CD14-positive monocyte (primary cell): ENCODE measurements at regions not wholly inside any gene's neighbourhood (a gene's known extent, or its start where the extent isn't known, plus 50 kb on each side); places are given as distances from the start of the nearest gene placed in this dataset.

Source experiments
- DNase-seq, 3 donors: peaks; one replicate each; pipeline ENCODE4 v3.0.0-alpha.2; 2011 to 2022
- H2AFZ ChIP-seq: 2 replicates; pipeline ENCODE4 v1.6.0; 2012; ENCODE audit warnings: mild to moderate bottlenecking, low read depth, low read length, inconsistent platforms; ENCODE audit not compliant: insufficient read depth, poor library complexity, severe bottlenecking
- H3K27ac ChIP-seq, 2 donors: 1 replicate in 1 of 2; 2 replicates in 1 of 2; pipeline ENCODE4 v1.5.1; 2012 to 2013; ENCODE audit warnings: low read length in 2 of 2, control low read depth in 1 of 2, inconsistent platforms in 1 of 2, low read depth in 1 of 2, mild to moderate bottlenecking in 1 of 2
- H3K27me3 ChIP-seq, 2 donors: one replicate each; pipeline versions ENCODE4 v1.6.0 to v1.6.1; 2011 to 2013; ENCODE audit warnings: low read length in 2 of 2; ENCODE audit not compliant: control insufficient read depth in 2 of 2, insufficient read depth in 2 of 2
- H3K36me3 ChIP-seq, 2 donors: replicated peaks in 1 of 2; 1 replicate in 1 of 2; 2 replicates in 1 of 2; pipeline versions ENCODE4 v1.5.1 to v1.6.1; 2012 to 2013; ENCODE audit warnings: low read length in 2 of 2, control low read depth in 1 of 2, inconsistent platforms in 1 of 2, mild to moderate bottlenecking in 1 of 2; ENCODE audit not compliant: insufficient read depth in 2 of 2, control insufficient read depth in 1 of 2
- H3K4me1 ChIP-seq, 2 donors: 1 replicate in 1 of 2; 2 replicates in 1 of 2; pipeline versions ENCODE4 v1.5.1 to v1.6.1; 2012 to 2013; ENCODE audit warnings: low read length in 2 of 2, control low read depth in 1 of 2, inconsistent platforms in 1 of 2, mild to moderate bottlenecking in 1 of 2, moderate library complexity in 1 of 2; ENCODE audit not compliant: insufficient read depth in 2 of 2, control insufficient read depth in 1 of 2
- H3K4me2 ChIP-seq: replicated peaks from 2 replicates; pipeline ENCODE3; 2012; ENCODE audit warnings: low read length, moderate library complexity, mild to moderate bottlenecking; ENCODE audit not compliant: poor library complexity, severe bottlenecking; ENCODE audit errors: extremely low read depth
- H3K4me3 ChIP-seq, 3 experiments: fragments of 200-600 bp in 1 of 3; sonication (generic) in 1 of 3; replicated peaks in 1 of 3; 1 replicate in 2 of 3; 2 replicates in 1 of 3; pipeline ENCODE4 v1.5.1; 2011 to 2013; ENCODE audit warnings: low read length in 3 of 3, mild to moderate bottlenecking in 3 of 3, control low read depth in 2 of 3, low read depth in 2 of 3, inconsistent platforms in 1 of 3, moderate library complexity in 1 of 3
- H3K79me2 ChIP-seq: 2 replicates; pipeline ENCODE4 v1.6.0; 2012; ENCODE audit warnings: mild to moderate bottlenecking, control low read depth, inconsistent platforms, low read length, moderate library complexity; ENCODE audit not compliant: insufficient read depth
- H3K9ac ChIP-seq: 2 replicates; pipeline ENCODE4 v1.6.0; 2017; ENCODE audit warnings: low read length, mild to moderate bottlenecking; ENCODE audit not compliant: insufficient read depth, poor library complexity, severe bottlenecking
- H3K9me3 ChIP-seq, 2 donors: replicated peaks in 1 of 2; 1 replicate in 1 of 2; 2 replicates in 1 of 2; pipeline versions ENCODE4 v1.5.1 to v1.6.1; 2012 to 2013; ENCODE audit warnings: low read length in 2 of 2, control low read depth in 1 of 2; ENCODE audit not compliant: control insufficient read depth in 1 of 2, insufficient read depth in 1 of 2
- H4K20me1 ChIP-seq: 2 replicates; pipeline ENCODE4 v1.6.0; 2012; ENCODE audit warnings: mild to moderate bottlenecking, low read length, control low read depth, moderate library complexity; ENCODE audit not compliant: insufficient read depth
- H3K27ac Mint-ChIP-seq, 7 donors: one replicate each; pipeline ENCODE4 v1.8.0; 2020; ENCODE audit warnings: mild to moderate bottlenecking in 7 of 7, mixed read lengths in 7 of 7, moderate library complexity in 6 of 7, inconsistent platforms in 2 of 7
- H3K27me3 Mint-ChIP-seq, 3 donors: one replicate each; pipeline ENCODE4 v1.8.0; 2021 to 2022; ENCODE audit warnings: low read depth in 3 of 3, mild to moderate bottlenecking in 3 of 3, mixed read lengths in 3 of 3, moderate library complexity in 3 of 3, inconsistent platforms in 1 of 3
- H3K36me3 Mint-ChIP-seq, 2 donors: one replicate each; pipeline ENCODE4 v1.8.0; 2020; ENCODE audit warnings: mixed read lengths in 2 of 2, inconsistent platforms in 1 of 2, mild to moderate bottlenecking in 1 of 2
- H3K4me1 Mint-ChIP-seq: one replicate; pipeline ENCODE4 v1.8.0; 2020; ENCODE audit warnings: mild to moderate bottlenecking, mixed read lengths
- H3K4me3 Mint-ChIP-seq, 2 donors: one replicate each; pipeline ENCODE4 v1.8.0; 2020; ENCODE audit warnings: mild to moderate bottlenecking in 2 of 2, mixed read lengths in 2 of 2, moderate library complexity in 1 of 2
- H3K9me3 Mint-ChIP-seq, 7 donors: one replicate each; pipeline ENCODE4 v1.8.0; 2020 to 2022; ENCODE audit warnings: mixed read lengths in 7 of 7, mild to moderate bottlenecking in 6 of 7, moderate library complexity in 6 of 7, inconsistent platforms in 2 of 7
- WGBS: methylation state at CpG from one replicate; pipeline ENCODE4 v1.1.5; 2013; ENCODE audit warnings: missing lambda C conversion rate; ENCODE audit not compliant: insufficient coverage; 5-methylcytosine and 5-hydroxymethylcytosine counted together
- intact Hi-C, 2 donors: fragments of 100-400 bp; cut with micrococcal nuclease; formaldehyde crosslinking; loops; one replicate each; pipeline versions ENCODE4 v1.15.0 to v1.15.1; 2023
- TF ChIP-seq, protein P1 (sequence below): fragments of 200-600 bp; IDR thresholded peaks from one replicate; pipeline ENCODE4 v1.8.0; 2022; ENCODE audit warnings: antibody characterized with exemption, mild to moderate bottlenecking

DNA sequence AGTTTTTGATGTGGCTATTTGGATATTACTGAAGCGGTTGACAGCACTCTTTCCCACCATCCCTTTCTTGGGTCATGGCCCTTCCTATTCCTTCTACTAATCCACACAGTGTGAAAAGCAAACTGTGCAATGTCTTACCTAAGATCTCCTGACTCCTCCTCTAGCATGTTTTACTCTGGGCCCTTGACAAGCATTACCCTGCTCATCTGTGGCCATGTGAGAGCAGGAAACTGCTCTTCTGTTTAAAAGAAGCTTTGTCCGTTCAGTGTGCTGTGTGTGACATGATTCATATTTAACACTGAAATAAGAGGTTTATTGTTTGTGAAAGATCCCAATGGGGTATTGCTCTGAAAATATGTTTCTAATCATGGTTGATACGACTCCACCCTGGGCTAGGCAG is 1022.5 kb downstream of the AACS start:
- no peak overlapping the region for H3K4me3 ChIP-seq
- intact Hi-C loops, result no loop called here
- H3K27me3 Mint-ChIP-seq, result no peaks in the 10 kb centered on the region
- H4K20me1 ChIP-seq, result no peaks in the 10 kb centered on the region
- H3K36me3 ChIP-seq, result no peaks in the 10 kb centered on the region
- 85% methylated on average over 2 of the region's 3 CpGs for WGBS
- H3K4me1 Mint-ChIP-seq, result no peaks in the 10 kb centered on the region
- no peak for DNase-seq
- TF ChIP-seq, protein P1, sequence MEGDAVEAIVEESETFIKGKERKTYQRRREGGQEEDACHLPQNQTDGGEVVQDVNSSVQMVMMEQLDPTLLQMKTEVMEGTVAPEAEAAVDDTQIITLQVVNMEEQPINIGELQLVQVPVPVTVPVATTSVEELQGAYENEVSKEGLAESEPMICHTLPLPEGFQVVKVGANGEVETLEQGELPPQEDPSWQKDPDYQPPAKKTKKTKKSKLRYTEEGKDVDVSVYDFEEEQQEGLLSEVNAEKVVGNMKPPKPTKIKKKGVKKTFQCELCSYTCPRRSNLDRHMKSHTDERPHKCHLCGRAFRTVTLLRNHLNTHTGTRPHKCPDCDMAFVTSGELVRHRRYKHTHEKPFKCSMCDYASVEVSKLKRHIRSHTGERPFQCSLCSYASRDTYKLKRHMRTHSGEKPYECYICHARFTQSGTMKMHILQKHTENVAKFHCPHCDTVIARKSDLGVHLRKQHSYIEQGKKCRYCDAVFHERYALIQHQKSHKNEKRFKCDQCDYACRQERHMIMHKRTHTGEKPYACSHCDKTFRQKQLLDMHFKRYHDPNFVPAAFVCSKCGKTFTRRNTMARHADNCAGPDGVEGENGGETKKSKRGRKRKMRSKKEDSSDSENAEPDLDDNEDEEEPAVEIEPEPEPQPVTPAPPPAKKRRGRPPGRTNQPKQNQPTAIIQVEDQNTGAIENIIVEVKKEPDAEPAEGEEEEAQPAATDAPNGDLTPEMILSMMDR, result no peak
- no peaks in the 10 kb centered on the region for H3K36me3 Mint-ChIP-seq
- no peaks in the 10 kb centered on the region for H3K27me3 ChIP-seq
- H3K4me2 ChIP-seq, result no peak overlapping the region
- no peaks in the 10 kb centered on the region for H3K4me1 ChIP-seq
- H2AFZ ChIP-seq, result no peak overlapping the region
- no peak overlapping the region for H3K9ac ChIP-seq
- H3K4me3 Mint-ChIP-seq, result no peak overlapping the region
- no peak overlapping the region for H3K27ac Mint-ChIP-seq
- H3K79me2 ChIP-seq, result no peaks in the 10 kb centered on the region
- H3K27ac ChIP-seq, result no peak overlapping the region
- H3K9me3 Mint-ChIP-seq, result peaks cover 2 to 10% (median 6%) of the 10 kb centered on the region in 7 donors
- H3K9me3 ChIP-seq, result peaks cover 5 to 10% of the 10 kb centered on the region in 2 donors

DNA sequence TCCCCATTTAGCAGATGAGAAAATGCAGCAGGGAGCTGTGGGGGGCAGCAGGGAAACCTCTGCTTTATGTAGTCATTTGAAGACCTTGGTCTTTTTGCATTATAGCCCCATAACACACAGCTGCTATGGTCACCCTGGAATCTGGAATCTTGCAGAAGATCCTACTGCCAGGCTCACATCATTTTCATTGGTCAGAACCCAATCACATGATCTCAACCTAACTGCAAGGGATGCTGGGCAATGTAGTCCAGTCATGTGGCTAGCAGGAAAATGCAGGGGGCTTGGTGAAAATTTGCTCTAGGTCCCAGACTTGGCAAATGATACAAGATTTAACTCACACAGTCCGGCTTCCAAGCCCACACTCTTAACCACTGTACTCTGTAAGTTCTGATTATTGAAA is 1028.7 kb downstream of the AACS start:
- H3K27ac Mint-ChIP-seq, result peak overlapping the region in 1 of 7 donors; percentile 15
- no peak overlapping the region for H3K27ac ChIP-seq
- no peak overlapping the region for H2AFZ ChIP-seq
- no peaks in the 10 kb centered on the region for H3K36me3 Mint-ChIP-seq
- no peaks in the 10 kb centered on the region for H3K4me1 ChIP-seq
- peaks cover 2 to 12% (median 3%) of the 10 kb centered on the region in 7 donors for H3K9me3 Mint-ChIP-seq
- H4K20me1 ChIP-seq, result no peaks in the 10 kb centered on the region
- H3K4me2 ChIP-seq, result no peak overlapping the region
- H3K79me2 ChIP-seq, result no peaks in the 10 kb centered on the region
- no peak overlapping the region for H3K4me3 Mint-ChIP-seq
- no peaks in the 10 kb centered on the region for H3K27me3 Mint-ChIP-seq
- no peaks in the 10 kb centered on the region for H3K4me1 Mint-ChIP-seq
- DNase-seq, result no peak
- TF ChIP-seq, protein P1, result no peak
- no peak overlapping the region for H3K4me3 ChIP-seq
- H3K27me3 ChIP-seq, result no peaks in the 10 kb centered on the region
- peaks cover 5 to 16% of the 10 kb centered on the region in 2 donors for H3K9me3 ChIP-seq
- H3K9ac ChIP-seq, result no peak overlapping the region
- H3K36me3 ChIP-seq, result no peaks in the 10 kb centered on the region
- intact Hi-C loops, result no loop called here
- WGBS, result no CpG with 5 or more reads among the region's 1 CpG
